SK-N-MC (cell line): ENCODE measurements at regions not wholly inside any gene's neighbourhood (a gene's known extent, or its start where the extent isn't known, plus 50 kb on each side); places are given as distances from the start of the nearest gene placed in this dataset.

Experiments
- EZH2 ChIP-seq: fragments of 200-600 bp; sonication (generic); IDR thresholded peaks from one replicate; pipeline ENCODE4 v1.6.1; 2017; ENCODE audit warnings: antibody characterized with exemption
- POLR2AphosphoS5 ChIP-seq: IDR thresholded peaks from 2 replicates; pipeline ENCODE4 v1.6.1; 2012; ENCODE audit warnings: mild to moderate bottlenecking, low read depth, low read length, borderline replicate concordance

DNA sequence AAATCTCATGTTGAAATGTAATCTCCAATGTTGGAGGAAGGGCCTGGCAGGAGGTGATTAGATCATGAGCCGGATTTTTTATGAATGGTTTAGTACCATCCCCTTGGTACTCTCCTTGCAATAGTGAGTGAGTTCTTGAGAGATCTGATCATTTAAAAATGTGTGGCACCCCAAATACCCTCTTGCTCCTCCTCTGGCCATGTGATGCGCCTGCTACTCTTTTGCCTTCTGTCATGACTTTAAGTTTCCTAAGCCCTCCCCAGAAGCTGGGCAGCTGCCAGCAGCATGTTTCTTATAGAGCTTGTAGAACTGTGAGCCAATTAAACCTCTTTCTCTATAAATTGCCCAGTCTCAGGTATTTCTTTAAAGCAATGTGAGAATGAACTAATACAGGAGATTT, 72.6 kb upstream of the FIGN start:
- TF ChIP-seq EZH2: no peak
- no peak for TF ChIP-seq POLR2AphosphoS5
